ENCODE measurements at regions not wholly inside any gene's neighbourhood (a gene's known extent, or its start where the extent isn't known, plus 50 kb on each side); places are given as distances from the start of the nearest gene placed in this dataset.
"Not testable (repeated sequence)": the region's sequence is repeated elsewhere in the genome, so short reads cannot be mapped to it uniquely, and the experiment has no call there.

DNA sequence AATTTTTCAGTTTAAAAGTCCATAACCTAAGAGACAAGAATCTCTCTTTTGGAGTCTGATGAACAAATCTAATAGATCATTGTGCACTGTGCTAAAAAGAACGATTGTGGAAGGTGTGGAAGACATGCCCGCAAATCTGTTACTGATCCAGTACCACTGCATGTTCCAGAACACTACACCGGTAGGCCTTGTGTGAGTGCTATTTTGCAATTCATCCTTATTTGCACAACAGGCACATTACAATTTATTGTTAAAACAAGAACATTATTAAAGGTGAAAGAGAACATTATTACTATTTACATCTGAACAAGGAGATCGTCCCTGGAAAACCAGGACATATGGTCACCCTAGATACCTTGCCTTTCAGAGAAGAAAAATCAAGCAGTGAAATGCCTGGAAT is 205.7 kb upstream of the NECTIN3 start:
- no peak for DNase-seq

DNA sequence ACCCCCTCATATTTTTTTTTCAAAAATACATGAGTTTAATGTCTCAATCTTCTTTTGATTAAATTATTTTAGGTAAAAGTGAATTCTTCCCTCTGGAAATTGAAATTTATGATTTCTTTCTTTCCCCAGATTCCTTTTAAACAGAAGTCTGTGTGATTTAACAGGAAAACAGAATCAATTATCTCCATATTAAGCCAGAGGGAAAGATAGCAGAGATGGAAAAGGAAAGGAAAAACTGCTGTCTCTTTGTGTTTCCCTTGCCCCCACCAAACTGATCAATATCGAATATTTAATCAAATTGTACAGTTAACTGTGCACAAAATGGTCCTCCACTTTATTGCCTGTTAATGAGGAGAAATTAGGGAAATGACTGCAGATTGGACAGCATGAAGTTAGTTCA is 203.5 kb upstream of the NECTIN3 start:
- no peak for DNase-seq

DNA sequence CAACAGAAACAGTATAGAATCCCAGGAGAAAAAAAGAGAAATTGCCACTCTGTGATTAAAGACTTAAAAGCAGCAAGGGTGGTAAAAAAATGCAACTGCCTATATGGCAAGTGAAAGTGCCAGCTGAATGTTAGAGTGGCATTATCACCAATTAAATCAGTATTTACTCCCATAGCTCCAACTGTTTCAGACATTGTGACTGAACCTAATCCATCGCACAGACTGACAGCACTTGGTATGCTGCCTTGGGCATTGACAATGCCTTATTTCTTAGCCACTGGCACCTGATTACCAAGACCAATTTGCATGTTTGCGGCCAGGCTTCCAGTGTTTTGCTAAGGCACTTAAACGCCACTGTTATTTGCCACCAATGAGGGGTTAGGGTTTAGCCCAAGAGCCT is 201.9 kb upstream of the NECTIN3 start:
- DNase-seq = no peak

DNA sequence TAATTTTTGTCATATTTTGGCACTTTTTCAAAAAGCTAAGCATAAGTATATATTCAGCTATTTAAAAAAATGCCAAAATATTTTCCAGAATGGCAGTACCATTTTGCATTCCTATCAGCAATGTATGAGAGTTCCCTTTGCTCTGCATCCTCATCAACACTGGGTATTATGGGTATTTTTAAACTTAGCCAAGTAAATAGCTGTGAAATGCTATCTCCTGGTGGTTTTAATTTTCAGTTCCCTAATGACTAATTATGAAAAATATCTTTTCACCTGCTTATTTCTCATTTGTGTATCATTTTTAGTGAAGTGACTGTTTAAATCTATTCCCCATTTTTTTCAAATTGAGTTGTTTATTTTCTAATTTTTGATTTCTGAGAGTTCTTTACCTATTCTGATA is 199.7 kb upstream of the NECTIN3 start:
- no peak for DNase-seq

DNA sequence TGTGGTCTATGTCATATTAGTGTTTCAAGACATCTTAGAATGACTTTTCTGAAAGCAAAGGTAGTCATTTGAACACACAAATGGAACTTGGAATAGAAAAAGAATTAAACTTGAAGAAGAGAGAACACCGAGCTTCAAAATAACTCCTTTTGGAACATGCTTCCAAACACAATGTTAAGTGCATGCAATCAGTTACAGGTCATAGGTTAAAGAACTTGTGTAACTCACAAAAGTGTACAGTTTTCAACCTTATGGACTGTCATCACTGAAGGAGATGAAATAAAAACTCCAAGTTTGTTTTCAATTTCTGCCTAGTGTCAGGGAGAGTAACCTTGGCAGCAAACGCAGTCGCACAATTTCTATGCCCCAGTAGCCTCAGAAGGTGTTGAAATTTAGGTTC is 192.9 kb upstream of the NECTIN3 start:
- no peak for DNase-seq

DNA sequence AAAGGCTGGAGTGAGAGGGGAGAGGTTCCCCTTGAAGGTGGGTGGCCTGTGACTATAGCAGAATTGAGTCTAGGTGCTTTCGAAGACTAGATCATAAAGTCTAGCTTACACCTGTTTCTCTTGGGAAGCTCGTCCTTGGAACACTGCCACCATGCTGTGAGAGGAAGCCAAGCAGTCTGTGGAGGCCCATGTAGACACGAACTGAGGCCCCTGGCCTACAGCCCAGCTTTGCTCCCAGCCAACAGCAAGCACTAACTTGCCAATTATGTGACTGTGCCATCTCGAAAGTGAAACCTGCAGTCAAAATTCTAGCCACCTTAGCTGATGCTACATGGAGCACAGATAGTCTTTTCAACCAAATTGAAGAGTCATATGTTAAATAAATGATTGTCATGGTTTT is 190.5 kb upstream of the NECTIN3 start:
- DNase-seq = peak; percentile 2

DNA sequence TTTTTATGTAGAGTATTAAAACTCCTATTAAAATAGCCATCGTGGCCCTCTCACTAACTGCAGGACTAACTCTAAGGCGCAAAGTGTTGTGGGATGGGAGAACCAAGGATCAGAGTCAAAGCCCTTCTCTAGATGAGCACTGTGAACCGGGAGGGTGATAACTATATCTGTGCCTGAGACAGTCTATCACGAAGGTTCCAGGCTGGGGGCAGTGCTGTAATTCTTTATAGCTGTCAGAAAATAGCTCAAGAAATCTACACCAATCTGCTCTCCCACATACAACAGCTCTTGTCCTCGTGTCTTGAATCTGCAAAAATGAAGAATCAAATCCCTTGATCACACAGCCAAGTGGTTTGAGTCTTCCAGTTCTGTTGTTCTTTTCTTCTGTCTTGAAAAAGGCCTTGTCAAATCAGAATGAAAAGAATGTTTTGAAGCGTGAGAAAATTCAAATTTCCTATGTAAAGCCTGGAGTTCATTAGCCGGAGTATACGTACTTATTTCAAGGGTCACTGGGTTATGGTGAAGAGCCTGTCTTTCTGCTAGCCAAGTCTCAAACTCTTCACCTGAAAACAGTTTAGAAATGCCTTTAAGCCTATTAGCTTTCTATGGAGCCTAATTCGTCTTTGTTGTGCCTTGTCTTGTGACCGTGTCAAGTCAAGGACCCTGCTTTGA is 185.3 kb upstream of the NECTIN3 start:
- no peak for DNase-seq

DNA sequence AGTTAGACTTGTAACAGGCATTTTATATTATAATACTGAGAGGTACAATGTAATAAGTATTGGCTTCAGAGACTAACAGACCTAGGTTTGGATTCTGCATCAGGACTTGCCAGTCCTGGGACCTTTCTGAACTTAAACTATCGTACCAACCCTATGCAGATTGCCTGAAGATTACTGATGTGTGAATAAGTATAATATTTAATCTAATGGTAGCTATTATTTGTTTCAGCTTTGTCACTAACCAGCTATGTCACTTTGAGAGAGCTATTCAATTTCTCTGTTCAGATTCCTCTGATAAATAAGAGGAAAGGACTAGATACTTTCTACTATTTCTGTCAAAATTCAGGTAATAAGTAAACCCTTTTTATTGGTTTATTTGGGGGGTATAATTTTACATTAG is 184.4 kb upstream of the NECTIN3 start:
- DNase-seq = no peak

DNA sequence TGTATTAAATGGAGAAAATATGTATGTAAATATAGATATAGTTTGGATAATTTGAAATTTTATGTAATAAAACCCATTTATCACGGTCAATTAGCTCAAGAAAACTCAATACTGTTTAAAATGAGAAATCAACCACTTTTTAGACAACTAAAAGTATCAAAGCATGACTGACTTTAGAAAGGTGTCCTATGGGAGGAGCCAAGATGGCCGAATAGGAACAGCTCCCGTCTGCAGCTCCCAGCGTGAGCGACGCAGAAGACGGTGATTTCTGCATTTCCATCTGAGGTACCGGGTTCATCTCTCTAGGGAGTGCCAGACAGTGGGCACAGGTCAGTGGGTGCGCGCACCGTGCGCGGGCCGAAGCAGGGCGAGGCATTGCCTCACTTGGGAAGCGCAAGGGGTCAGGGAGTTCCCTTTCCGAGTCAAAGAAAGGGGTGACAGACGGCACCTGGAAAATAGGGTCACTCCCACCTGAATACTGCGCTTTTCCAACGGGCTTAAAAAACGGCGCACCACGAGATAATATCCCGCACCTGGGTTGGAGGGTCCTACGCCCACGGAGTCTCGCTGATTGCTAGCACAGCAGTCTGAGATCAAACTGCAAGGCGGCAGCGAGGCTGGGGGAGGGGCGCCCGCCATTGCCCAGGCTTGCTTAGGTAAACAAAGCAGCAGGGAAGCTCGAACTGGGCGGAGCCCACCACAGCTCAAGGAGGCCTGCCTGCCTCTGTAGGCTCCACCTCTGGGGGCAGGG is 182.8 kb upstream of the NECTIN3 start:
- not testable (repeated sequence) for DNase-seq

DNA sequence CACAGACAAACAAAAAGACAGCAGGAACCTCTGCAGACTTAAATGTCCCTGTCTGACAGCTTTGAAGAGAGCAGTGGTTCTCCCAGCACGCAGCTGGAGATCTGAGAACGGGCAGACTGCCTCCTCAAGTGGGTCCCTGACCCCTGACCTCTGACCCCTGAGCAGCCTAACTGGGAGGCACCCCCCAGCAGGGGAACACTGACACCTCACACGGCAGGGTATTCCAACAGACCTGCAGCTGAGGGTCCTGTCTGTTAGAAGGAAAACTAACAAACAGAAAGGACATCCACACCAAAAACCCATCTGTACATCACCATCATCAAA is 182.3 kb upstream of the NECTIN3 start:
- not testable (repeated sequence) for DNase-seq

DNA sequence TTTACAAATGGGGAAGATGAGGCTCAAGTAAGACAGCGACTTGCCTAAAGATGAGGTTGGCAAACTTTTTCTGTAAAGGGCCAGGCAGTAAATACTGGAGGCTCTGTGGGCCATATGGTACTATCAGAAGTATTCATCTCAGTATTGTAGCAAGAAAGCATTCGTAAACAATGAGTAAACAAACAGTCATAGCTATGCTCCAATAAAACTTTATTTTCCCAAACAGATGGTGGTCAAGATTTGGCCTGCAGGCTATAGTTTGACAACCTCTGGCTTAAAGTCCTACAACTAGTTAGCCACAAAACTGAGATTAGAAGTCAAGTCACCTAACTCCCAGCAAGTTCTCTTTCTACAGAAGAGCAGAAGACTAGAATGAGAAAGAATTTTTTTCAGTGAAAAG is 177.0 kb upstream of the NECTIN3 start:
- no peak for DNase-seq

DNA sequence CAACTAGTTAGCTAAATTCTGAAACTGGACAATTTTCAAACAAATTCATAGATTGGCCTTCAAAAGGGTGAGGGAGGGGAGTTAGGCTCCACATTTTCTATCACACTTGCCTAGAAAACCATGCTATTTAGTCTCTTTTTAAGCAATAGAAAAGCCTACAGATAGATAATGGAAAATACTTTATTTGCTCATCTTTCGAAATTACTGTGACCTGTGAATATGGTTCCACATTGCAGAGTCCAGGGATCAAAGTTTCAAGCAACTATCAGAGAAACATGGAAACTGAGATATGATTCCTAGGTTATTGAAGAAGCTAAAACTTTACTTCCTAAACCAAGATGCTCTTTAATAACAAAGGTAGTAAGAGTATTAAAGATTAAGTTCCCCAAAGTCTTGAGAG is 176.6 kb upstream of the NECTIN3 start:
- no peak for DNase-seq

DNA sequence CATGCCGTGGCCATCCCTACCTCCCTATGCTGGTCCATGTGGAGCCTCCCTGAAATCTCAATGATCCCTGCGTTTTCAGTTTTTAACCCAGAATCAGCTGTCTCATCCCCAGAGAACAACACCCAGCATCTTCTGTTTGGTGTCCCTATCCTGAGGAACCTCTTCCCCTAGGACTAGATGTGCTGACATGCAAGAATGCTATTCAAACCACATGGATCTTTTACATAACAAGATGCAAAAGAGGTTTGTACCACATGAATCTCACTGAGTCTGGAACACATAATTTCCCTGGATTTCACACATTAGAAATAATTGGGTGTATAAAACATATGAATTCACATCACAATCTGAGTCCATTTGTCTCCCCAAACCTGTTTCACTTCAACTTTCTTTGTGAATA is 174.6 kb upstream of the NECTIN3 start:
- DNase-seq = no peak

DNA sequence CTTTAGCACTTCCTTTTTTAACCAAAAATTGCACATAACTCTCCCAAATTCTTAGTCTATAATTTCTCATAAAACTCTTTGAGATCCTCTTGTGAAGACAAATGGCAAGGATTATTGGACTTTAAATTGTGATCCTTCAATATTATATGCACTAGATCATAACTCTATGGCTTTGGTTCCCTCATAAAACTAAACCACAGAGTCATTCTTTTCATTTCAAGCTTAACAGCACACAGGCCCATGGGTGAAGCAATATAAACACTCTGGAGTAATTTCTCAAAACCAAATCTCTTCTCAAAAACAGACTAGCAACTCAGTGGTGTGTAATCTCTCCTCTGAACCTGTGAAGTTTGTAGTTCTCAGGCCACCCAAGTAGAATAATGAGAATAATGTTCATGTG is 171.0 kb upstream of the NECTIN3 start:
- no peak for DNase-seq

DNA sequence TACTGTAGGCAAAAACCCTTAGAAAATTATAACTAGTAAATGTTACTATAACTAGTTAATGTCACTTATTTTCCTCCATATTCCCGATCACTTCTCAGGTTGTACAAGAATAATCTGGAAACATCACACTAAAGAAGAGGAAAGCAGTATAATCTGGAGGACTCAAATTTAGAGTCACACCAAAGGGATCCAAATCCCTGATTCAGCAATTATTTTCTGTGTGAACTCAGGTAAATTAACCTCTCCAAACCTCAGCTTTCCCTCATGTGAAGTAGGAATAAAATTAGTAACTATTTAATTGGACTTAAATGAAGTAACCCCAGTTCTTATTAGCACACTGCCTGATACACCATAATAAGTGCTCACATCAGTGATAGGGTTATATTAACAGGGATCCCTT is 170.1 kb upstream of the NECTIN3 start:
- DNase-seq = no peak

DNA sequence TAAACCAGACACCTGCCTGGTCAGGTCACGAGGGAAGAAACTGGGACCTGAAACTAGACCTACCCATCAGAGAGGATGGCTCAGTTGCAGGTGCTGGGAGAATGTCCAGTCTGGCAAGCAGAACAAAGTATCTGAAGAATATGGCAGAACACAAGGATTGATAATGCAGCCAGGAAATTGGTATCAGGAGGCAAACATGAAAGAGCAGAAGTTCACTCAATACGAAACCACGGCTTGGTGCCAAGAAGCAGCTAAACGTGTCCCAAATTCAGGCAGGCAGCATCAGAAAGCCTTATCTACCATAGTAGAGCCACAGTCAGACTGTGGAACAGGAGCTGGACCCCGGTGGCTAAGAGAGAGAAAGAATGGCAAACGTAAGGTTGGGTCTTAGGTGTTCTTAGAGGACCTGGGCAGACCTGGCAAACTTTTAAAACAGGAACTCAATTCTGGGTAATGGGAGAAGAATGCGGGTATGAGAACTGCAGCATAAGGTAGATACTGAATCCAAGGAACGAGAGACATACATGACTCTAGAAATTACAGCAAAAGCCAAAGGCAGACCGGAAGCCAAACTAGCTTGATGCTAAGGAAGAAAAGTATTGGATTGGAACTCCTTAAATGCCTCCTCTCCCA is 169.0 kb upstream of the NECTIN3 start:
- no peak for DNase-seq

DNA sequence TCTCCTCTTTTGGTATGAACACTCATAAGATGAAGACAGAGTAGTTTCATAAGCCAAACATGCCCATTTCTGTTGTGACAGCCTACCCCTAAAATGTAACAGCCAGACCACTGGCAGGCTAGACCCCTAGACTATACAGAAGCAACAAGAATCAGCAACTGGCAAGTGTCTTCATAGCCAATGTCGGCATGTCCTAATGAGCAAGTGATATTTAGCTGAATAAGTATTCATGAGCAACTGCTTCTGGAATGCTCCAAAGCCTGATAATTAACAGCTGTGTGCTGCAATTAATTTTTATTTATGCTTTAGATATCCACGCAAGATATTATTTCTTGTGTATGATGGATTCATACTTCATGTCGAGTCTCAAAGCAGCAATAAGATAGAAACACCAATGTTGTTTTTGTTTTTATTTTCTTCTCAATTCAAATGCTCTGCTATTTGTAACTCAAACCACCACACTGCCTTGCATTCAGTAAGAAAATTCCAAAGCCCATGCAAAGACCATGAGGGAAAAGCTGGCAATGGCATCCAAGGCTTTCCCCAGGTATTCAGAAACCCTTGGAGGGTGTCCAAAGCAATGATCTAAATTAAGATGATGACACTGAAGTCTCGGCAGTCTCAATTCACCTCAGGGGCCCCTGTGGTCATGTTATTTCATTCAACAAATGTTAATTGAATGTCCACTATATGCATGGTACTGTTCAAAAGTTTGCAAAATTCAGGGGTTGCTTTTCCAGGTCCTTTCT is 167.7 kb upstream of the NECTIN3 start:
- DNase-seq = no peak

DNA sequence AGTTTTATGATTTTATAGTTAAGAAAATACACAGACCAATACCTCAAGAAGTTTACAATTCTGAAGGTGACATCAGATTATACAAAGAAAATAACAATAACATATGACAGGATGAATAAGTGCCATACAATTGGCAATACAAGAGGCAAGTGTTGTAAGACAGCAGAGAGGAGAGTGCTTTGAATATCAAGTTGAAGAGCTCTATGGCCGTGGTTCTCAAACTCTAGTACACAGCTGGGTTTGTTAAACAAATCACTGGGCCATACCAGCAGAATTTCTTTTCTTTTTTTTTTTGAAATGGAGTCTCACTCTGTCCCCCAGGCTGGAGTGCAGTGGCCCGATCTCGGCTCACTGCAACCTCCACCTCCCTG is 167.1 kb upstream of the NECTIN3 start:
- no peak for DNase-seq

DNA sequence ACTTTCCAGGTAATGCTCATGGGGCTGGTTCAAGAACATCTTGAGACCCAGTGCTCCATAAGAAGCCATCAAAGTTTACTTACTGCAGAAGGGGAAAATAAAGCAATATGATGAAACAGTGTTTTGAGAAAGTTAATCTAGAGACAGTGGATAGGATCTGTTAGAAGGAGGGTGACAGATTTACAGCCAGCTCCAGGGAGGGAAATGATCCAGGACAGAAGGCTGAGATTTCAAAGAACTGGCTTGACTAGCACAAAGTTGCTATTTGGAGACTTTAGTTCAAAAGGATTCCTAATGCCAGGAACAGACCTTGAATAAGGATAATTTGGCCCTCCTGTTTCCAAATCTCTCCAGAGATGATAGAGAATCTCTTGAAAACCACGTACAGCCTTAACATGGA is 166.5 kb upstream of the NECTIN3 start:
- no peak for DNase-seq

DNA sequence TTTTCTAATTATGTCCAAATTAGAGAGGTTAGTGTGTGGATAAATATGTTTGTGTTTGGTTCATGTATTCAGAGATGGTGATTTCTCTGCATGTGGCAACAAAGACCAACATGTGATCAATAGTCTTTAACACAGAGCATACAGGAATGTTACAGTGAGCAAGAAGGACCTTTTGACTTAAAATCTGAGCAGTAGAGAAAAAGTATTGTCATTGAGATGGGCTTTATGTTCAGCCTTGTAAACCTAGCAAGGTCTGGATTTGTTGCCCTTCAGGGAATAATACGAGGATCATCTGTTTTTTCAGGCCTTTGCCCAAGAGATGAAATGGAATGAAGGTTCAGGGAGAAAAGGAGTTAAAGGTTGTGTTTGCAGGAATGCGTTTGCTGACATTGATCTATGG is 161.8 kb upstream of the NECTIN3 start:
- DNase-seq = no peak

DNA sequence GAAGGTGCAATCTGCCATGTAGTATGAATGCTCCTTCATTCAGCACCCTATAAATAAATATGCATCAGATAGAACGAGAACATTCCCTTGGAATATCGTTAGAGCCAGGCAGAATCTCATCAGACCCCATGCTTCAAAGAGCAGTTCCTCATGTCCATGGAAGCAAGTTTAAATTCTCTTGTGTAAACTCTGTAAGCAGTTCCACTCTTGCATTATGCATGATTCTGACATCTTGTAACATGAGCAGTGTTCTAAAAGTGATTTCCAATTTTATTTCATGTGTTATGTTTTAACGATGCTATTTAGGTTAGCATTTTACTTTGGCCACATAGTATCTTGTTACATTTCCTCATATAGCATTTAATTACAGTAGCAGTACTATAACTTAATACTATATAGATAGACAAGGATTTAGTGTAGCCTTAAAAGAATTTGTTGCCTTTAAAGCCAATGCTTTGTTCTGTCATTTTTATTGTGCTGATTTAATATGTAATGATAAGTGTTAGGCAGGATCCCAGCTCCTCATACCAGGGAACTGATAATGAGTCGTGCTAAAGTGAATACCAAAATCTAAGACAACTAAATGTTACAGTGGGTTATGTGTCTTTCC is 161.2 kb upstream of the NECTIN3 start:
- DNase-seq = no peak

DNA sequence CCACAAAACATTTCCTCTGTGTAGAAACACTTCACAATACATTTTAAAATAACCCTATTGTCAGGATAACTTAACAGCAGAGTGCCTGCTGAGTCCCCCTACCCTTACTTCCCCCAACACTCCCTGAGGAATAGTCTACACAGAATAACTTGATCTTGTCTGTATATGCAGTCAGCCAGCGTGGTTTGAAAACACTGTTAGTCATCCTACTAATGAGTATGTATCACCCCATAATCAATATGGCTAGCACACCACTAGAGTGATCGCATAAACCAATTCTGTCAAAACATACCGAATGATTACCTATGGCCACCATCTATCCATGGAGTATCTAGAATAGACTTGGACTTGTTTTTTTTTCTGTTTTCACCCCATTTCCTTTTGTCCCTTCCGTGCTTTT is 152.7 kb upstream of the NECTIN3 start:
- no peak for DNase-seq

DNA sequence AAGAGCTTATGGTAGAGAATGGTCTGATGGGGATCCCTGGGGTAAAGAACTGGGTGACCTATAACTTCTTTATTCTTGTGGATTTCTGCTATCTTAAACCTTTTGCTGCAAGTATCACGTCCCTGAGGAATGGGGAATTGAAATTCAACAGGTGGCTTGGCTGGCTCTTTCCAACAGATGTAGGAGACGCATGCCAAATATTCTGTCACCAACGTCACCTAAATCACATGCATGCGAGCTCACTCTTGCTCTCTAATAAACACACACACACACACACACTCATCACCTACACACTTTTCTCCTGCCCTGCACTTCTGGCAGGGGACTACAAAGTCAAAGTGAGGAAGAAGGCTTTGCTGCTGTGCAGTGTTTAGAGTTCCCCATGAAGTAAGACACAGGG is 145.8 kb upstream of the NECTIN3 start:
- no peak for DNase-seq

All from CD4-positive, alpha-beta T cell treated with Interleukin-12 subunit alpha and Interleukin-12 subunit beta, for 1 hour (primary cell).